Upper lobe of right lung (tissue), 1 donor: ENCODE measurements at regions not wholly inside any gene's neighbourhood (a gene's known extent, or its start where the extent isn't known, plus 50 kb on each side); places are given as distances from the start of the nearest gene placed in this dataset.
A peak's percentile ranks its signal among the peaks of the same experiment; 100 is the strongest.

Experiments used
- ATAC-seq: fragments of 200-7000 bp; cut with Tn5 transposase; one replicate; pipeline ENCODE4 v1.9.1; 2020; ENCODE audit warnings: mild to moderate bottlenecking, moderate library complexity
- DNase-seq: peaks from one replicate; pipeline ENCODE4 v3.0.0-alpha.2; 2020
- H3K27ac ChIP-seq: fragments of 200-600 bp; one replicate; pipeline ENCODE4 v1.8.0; 2022
- H3K27me3 ChIP-seq: fragments of 200-600 bp; one replicate; pipeline ENCODE4 v1.8.0; 2022; ENCODE audit warnings: mild to moderate bottlenecking
- H3K36me3 ChIP-seq: fragments of 200-600 bp; one replicate; pipeline ENCODE4 v1.8.0; 2022
- H3K4me1 ChIP-seq: fragments of 200-600 bp; one replicate; pipeline ENCODE4 v1.8.0; 2022
- H3K4me3 ChIP-seq: fragments of 200-600 bp; one replicate; pipeline ENCODE4 v1.8.0; 2022; ENCODE audit warnings: mild to moderate bottlenecking
- H3K9me3 ChIP-seq: fragments of 200-600 bp; one replicate; pipeline ENCODE4 v1.8.0; 2022
- CTCF ChIP-seq: fragments of 200-600 bp; IDR thresholded peaks from one replicate; pipeline ENCODE4 v1.8.0; 2022; ENCODE audit warnings: antibody characterized with exemption
- intact Hi-C: fragments of 100-400 bp; cut with DNase I; formaldehyde crosslinking; loops from one replicate; pipeline ENCODE4 v1.11.0; 2022
- donor health status: DM: no; HTN: yes; CAD: no; lungs with severe emphysema.

GRCh38 chr22:35475545-35475944 lies 65.1 kb upstream of the RASD2 start:
- ATAC-seq (no peak), DNase-seq (no peak)
- intact Hi-C loops: no loop called here
- Histone ChIP-seq H3K9me3 (no peaks in the 10 kb centered on the region), H3K27me3 (no peaks in the 10 kb centered on the region), H3K36me3 (no peaks in the 10 kb centered on the region), H3K4me3 (no peak overlapping the region), H3K4me1 (peaks cover 16% of the 10 kb centered on the region), H3K27ac (no peak overlapping the region)
- TF ChIP-seq CTCF: no peak

GRCh38 chr22:35476341-35476740 lies 64.3 kb upstream of the RASD2 start:
- no peak overlapping the region for H3K4me3 ChIP-seq
- peaks cover 24% of the 10 kb centered on the region for H3K4me1 ChIP-seq

GRCh38 chr22:35477911-35478582 lies 62.6 kb upstream of the RASD2 start:
- peaks cover 24% of the 10 kb centered on the region for H3K4me1 ChIP-seq
- no peaks in the 10 kb centered on the region for H3K9me3 ChIP-seq
- H3K27ac ChIP-seq: peak overlapping the region; percentile 55
- peak; percentile 50 for ATAC-seq
- no peak for TF ChIP-seq CTCF
- intact Hi-C loops: no loop called here
- no peaks in the 10 kb centered on the region for H3K36me3 ChIP-seq
- no peak for DNase-seq
- H3K27me3 ChIP-seq: no peaks in the 10 kb centered on the region
- H3K4me3 ChIP-seq: no peak overlapping the region

More at GRCh38 chr22:35476341-35476740, 64.3 kb upstream of the RASD2 start:
- DNase-seq (no peak), ATAC-seq (no peak)
- Histone ChIP-seq H3K9me3 (no peaks in the 10 kb centered on the region), H3K36me3 (no peaks in the 10 kb centered on the region), H3K27ac (no peak overlapping the region), H3K27me3 (no peaks in the 10 kb centered on the region)
- no peak for TF ChIP-seq CTCF
- intact Hi-C loops: no loop called here

- H3K4me1 ChIP-seq: peaks cover 24% of the 10 kb centered on the region
- H3K36me3 ChIP-seq: no peaks in the 10 kb centered on the region
- no peaks in the 10 kb centered on the region for H3K27me3 ChIP-seq
- no peak for ATAC-seq
- no peaks in the 10 kb centered on the region for H3K9me3 ChIP-seq
- H3K4me3 ChIP-seq: no peak overlapping the region
- no peak for DNase-seq
- TF ChIP-seq CTCF: no peak
- intact Hi-C loops: no loop called here
- peak overlapping the region; percentile 55 for H3K27ac ChIP-seq
Observed at GRCh38 chr22:35478633-35479107, 62.0 kb upstream of the RASD2 start.

GRCh38 chr22:35479359-35479758 lies 61.3 kb upstream of the RASD2 start:
- intact Hi-C loops: no loop called here
- Histone ChIP-seq H3K27me3 (no peaks in the 10 kb centered on the region), H3K4me3 (no peak overlapping the region), H3K9me3 (no peaks in the 10 kb centered on the region), H3K36me3 (no peaks in the 10 kb centered on the region), H3K4me1 (peaks cover 24% of the 10 kb centered on the region), H3K27ac (peak overlapping the region; percentile 60)
- DNase-seq (no peak), ATAC-seq (no peak)
- TF ChIP-seq CTCF: no peak
